ENCODE measurements at regions not wholly inside any gene's neighbourhood (a gene's known extent, or its start where the extent isn't known, plus 50 kb on each side); places are given as distances from the start of the nearest gene placed in this dataset.

DNA sequence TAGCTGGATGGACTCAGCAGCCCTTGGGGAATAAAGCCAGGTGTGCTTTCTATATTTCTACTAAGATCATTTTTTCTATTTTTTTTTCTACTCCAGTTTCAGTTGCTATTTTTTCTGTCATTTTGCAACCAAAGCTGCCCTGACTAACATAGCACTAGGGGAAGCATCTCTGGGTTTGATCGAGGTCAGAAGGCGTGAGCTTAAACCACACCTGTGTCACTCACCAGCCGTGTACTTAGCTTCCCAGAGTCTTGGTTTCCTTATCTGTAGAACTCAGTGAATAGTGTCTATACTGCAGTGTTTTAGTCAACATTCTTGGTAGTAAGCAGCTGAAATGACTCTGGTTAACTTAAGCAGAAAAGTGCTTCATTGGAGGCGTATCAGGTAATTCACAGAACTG, 489.6 kb upstream of the SPRED2 start:
- no peaks in the 10 kb centered on the region for H3K36me3 ChIP-seq (ENCODE audit: control insufficient read depth in 2 of 2, insufficient read depth in 1 of 2, low read length in 2 of 2)
- CTCF ChIA-PET = interaction anchor here (0.6 kb wide), 1 partner anchor 361 kb away, joined by 3 read pairs; no protein-coding TSS in a partner anchor
- no peak overlapping the region for H3K27ac ChIP-seq (ENCODE audit: extremely low read depth, low read depth, low read length)
- TF ChIP-seq ZEB2 (tag by site-specific recombination; IDR thresholded peaks at IDR 0.05) = no peak
- TF ChIP-seq ZNF549 (tag by site-specific recombination; IDR thresholded peaks at IDR 0.05) = no peak
- no peak for TF ChIP-seq ZNF843 (tag by site-specific recombination; IDR thresholded peaks at IDR 0.05)
- no peak for TF ChIP-seq ZXDB (tag by site-specific recombination; IDR thresholded peaks at IDR 0.05)
- no peak for TF ChIP-seq OVOL3 (tag by site-specific recombination; IDR thresholded peaks at IDR 0.05)
- TF ChIP-seq ZNF776 (tag by site-specific recombination; IDR thresholded peaks at IDR 0.05; ENCODE audit: borderline replicate concordance) = no peak
- TF ChIP-seq ZNF23 (tag by site-specific recombination; IDR thresholded peaks at IDR 0.05; ENCODE audit: borderline replicate concordance) = no peak
- no peak for TF ChIP-seq TCF7L2 (IDR thresholded peaks at IDR 0.05; ENCODE audit: borderline replicate concordance, low read depth, low read length)
- no peak for TF ChIP-seq ZNF2 (tag by site-specific recombination; IDR thresholded peaks at IDR 0.05)
- no peak for TF ChIP-seq ZNF473 (tag by site-specific recombination; IDR thresholded peaks at IDR 0.05)
- H3K4me1 ChIP-seq (ENCODE audit: control insufficient read depth, insufficient read depth, low read length) = no peaks in the 10 kb centered on the region
- H3K9me3 ChIP-seq (ENCODE audit: control insufficient read depth, insufficient read depth, low read depth, low read length) = no peaks in the 10 kb centered on the region
- POLR2A ChIA-PET = no interaction called here
- no peak overlapping the region for H3K4me3 ChIP-seq (ENCODE audit: low read depth, low read length)

DNA sequence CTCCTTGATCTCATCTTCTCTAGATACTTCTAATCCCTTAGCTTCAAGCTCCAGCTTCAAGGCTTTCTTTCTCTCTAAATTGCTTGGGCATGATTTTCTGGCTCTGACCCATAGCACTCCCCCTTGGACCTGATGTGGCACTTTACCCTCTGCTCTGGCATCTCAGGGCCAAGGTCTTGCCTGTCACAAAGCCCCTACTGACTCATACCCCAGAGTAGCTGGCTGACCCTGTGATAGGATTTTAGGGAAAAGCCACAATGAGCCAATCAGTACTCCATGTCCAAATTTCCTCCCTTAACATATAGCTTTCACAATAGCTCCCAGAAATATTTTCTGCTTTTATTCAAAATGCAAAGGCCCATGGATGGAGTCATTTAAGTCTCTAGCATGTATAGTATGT, 488.7 kb upstream of the SPRED2 start:
- Histone ChIP-seq H3K9me3 (ENCODE audit: control insufficient read depth, insufficient read depth, low read depth, low read length) (no peaks in the 10 kb centered on the region), H3K4me1 (ENCODE audit: control insufficient read depth, insufficient read depth, low read length) (no peaks in the 10 kb centered on the region), H3K27ac (ENCODE audit: extremely low read depth, low read depth, low read length) (no peak overlapping the region), H3K4me3 (ENCODE audit: low read depth, low read length) (no peak overlapping the region), H3K36me3 (ENCODE audit: control insufficient read depth in 2 of 2, insufficient read depth in 1 of 2, low read length in 2 of 2) (no peaks in the 10 kb centered on the region)
- ChIA-PET CTCF (interaction anchor here (0.8 kb wide), 1 partner anchor 1754 kb away, joined by 3 read pairs; no protein-coding TSS in a partner anchor), POLR2A (no interaction called here)
- TF ChIP-seq ZNF138 (tag by site-specific recombination; IDR thresholded peaks at IDR 0.05; ENCODE audit: borderline replicate concordance) (no peak), ZNF785 (tag by site-specific recombination; IDR thresholded peaks at IDR 0.05) (no peak), BCL11B (tag by site-specific recombination; IDR thresholded peaks at IDR 0.05; ENCODE audit: low read depth) (no peak), ZNF623 (tag by site-specific recombination; IDR thresholded peaks at IDR 0.05) (no peak), HOXC10 (CRISPR knock-in tag; IDR thresholded peaks at IDR 0.05) (no peak)
- TF ChIP-seq, protein P1, sequence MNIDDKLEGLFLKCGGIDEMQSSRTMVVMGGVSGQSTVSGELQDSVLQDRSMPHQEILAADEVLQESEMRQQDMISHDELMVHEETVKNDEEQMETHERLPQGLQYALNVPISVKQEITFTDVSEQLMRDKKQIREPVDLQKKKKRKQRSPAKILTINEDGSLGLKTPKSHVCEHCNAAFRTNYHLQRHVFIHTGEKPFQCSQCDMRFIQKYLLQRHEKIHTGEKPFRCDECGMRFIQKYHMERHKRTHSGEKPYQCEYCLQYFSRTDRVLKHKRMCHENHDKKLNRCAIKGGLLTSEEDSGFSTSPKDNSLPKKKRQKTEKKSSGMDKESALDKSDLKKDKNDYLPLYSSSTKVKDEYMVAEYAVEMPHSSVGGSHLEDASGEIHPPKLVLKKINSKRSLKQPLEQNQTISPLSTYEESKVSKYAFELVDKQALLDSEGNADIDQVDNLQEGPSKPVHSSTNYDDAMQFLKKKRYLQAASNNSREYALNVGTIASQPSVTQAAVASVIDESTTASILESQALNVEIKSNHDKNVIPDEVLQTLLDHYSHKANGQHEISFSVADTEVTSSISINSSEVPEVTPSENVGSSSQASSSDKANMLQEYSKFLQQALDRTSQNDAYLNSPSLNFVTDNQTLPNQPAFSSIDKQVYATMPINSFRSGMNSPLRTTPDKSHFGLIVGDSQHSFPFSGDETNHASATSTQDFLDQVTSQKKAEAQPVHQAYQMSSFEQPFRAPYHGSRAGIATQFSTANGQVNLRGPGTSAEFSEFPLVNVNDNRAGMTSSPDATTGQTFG (tag by site-specific recombination; IDR thresholded peaks at IDR 0.05; ENCODE audit: borderline replicate concordance) = no peak

DNA sequence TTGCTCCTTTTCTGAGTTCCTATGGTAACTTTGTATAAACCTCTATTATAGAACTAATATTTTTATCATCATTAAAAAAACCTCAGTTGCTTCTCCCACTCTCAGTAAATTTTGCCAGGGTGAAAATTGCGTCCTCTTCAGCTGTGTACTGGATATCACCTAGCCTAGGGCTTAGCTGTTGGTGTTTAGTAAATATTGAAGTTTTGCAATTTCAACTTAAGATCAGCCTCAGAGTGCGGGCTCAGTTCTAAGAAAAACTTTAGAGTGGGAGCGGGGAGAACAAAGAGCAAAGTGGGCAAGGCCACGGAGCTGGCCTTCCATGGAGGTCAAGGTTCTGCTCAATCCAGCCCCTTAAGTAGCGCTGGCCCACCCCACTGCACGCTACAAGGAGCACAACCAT, 488.3 kb upstream of the SPRED2 start:
- ChIA-PET POLR2A (no interaction called here), CTCF (interaction anchor here (0.8 kb wide), 1 partner anchor 1755 kb away, joined by 3 read pairs; no protein-coding TSS in a partner anchor)
- H3K4me1 ChIP-seq (ENCODE audit: control insufficient read depth, insufficient read depth, low read length) = no peaks in the 10 kb centered on the region
- no peak overlapping the region for H3K4me3 ChIP-seq (ENCODE audit: low read depth, low read length)
- no peaks in the 10 kb centered on the region for H3K9me3 ChIP-seq (ENCODE audit: control insufficient read depth, insufficient read depth, low read depth, low read length)
- no peak overlapping the region for H3K27ac ChIP-seq (ENCODE audit: extremely low read depth, low read depth, low read length)
- H3K36me3 ChIP-seq (ENCODE audit: control insufficient read depth in 2 of 2, insufficient read depth in 1 of 2, low read length in 2 of 2) = no peaks in the 10 kb centered on the region
- TF ChIP-seq, protein P1 (tag by site-specific recombination; IDR thresholded peaks at IDR 0.05; ENCODE audit: borderline replicate concordance) = no peak
- TF ChIP-seq ZIC2 (tag by site-specific recombination; IDR thresholded peaks at IDR 0.05) (no peak), ZNF433 (tag by site-specific recombination; IDR thresholded peaks at IDR 0.05; ENCODE audit: low read depth) (no peak), ZNF423 (tag by site-specific recombination; IDR thresholded peaks at IDR 0.05) (no peak)
